HFFc6 (cell line): ENCODE measurements at regions not wholly inside any gene's neighbourhood (a gene's known extent, or its start where the extent isn't known, plus 50 kb on each side); places are given as distances from the start of the nearest gene placed in this dataset.

ENCODE experiments used
- DNase-seq: peaks from one replicate; pipeline ENCODE4 v3.0.0-alpha.2; 2018
- H3K27ac Mint-ChIP-seq: 2 replicates; pipeline ENCODE4 v1.8.0; 2020; ENCODE audit warnings: mild to moderate bottlenecking, mixed read lengths
- H3K27me3 Mint-ChIP-seq: 2 replicates; pipeline ENCODE4 v1.8.0; 2021; ENCODE audit warnings: mild to moderate bottlenecking, moderate library complexity, mixed read lengths; ENCODE audit not compliant: insufficient read depth
- H3K36me3 Mint-ChIP-seq: 2 replicates; pipeline ENCODE4 v1.8.0; 2021; ENCODE audit warnings: low read depth, mixed read lengths
- H3K4me1 Mint-ChIP-seq: 2 replicates; pipeline ENCODE4 v1.8.0; 2020; ENCODE audit warnings: low read depth, mixed read lengths
- H3K4me3 Mint-ChIP-seq: 2 replicates; pipeline ENCODE4 v1.8.0; 2020; ENCODE audit warnings: mild to moderate bottlenecking, moderate library complexity, mixed read lengths
- H3K9me3 Mint-ChIP-seq: 2 replicates; pipeline ENCODE4 v1.8.0; 2020; ENCODE audit warnings: mild to moderate bottlenecking, mixed read lengths
- CTCF ChIP-seq: fragments of 200-600 bp; sonication (generic); IDR thresholded peaks from 2 replicates; pipeline ENCODE4 v1.5.0; 2021; ENCODE audit warnings: antibody characterized with exemption, mild to moderate bottlenecking

- H3K4me1 Mint-ChIP-seq = no peaks in the 10 kb centered on the region
- no peak for DNase-seq
- H3K36me3 Mint-ChIP-seq = no peaks in the 10 kb centered on the region
- H3K27me3 Mint-ChIP-seq = peaks cover 3% of the 10 kb centered on the region; the same call in 1 of the 2 replicates
- no peaks in the 10 kb centered on the region for H3K9me3 Mint-ChIP-seq
- no peak overlapping the region for H3K27ac Mint-ChIP-seq
- H3K4me3 Mint-ChIP-seq = no peak overlapping the region
- no peak for TF ChIP-seq CTCF
Observed at GRCh38 chr5:39740404-39740803, 315.6 kb upstream of the DAB2 start.

GRCh38 chr5:39732166-39732565 is 307.4 kb upstream of the DAB2 start:
- no peak for DNase-seq
- Mint-ChIP-seq H3K4me3 (no peak overlapping the region), H3K27ac (no peak overlapping the region), H3K4me1 (no peaks in the 10 kb centered on the region), H3K9me3 (no peaks in the 10 kb centered on the region), H3K36me3 (no peaks in the 10 kb centered on the region), H3K27me3 (peaks cover 10% of the 10 kb centered on the region; the same call in 1 of the 2 replicates)
- no peak for TF ChIP-seq CTCF

- no peaks in the 10 kb centered on the region for H3K4me1 Mint-ChIP-seq
- H3K27me3 Mint-ChIP-seq = peaks cover 10% of the 10 kb centered on the region; the same call in 1 of the 2 replicates
- DNase-seq = no peak
- H3K36me3 Mint-ChIP-seq = no peaks in the 10 kb centered on the region
- no peak overlapping the region for H3K4me3 Mint-ChIP-seq
- H3K27ac Mint-ChIP-seq = no peak overlapping the region
- TF ChIP-seq CTCF = no peak
- no peaks in the 10 kb centered on the region for H3K9me3 Mint-ChIP-seq
Observed at GRCh38 chr5:39730699-39731098, 305.9 kb upstream of the DAB2 start.

DNA sequence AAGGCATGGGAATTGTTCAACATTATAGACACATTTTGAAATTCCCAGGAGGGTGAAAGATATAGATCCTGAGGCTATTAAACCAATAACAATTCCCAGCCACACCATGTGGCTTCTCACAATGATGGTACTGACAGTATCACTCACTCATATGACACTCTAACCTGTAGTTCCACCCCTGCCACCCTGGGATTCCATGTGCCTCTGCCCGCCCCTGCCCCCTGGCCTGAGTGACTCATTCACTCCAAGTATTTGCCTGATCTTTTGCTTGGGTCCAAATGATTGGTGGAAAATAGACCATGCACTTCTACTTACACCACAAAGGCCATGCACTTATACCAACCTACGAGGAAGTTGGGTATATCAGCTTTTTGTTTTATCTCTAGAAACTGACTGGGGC is 305.2 kb upstream of the DAB2 start:
- no peak for DNase-seq
- no peaks in the 10 kb centered on the region for H3K36me3 Mint-ChIP-seq
- peaks cover 5% of the 10 kb centered on the region; the same call in 1 of the 2 replicates for H3K27me3 Mint-ChIP-seq
- H3K4me1 Mint-ChIP-seq = no peaks in the 10 kb centered on the region
- no peak for TF ChIP-seq CTCF
- H3K4me3 Mint-ChIP-seq = no peak overlapping the region
- no peak overlapping the region for H3K27ac Mint-ChIP-seq
- no peaks in the 10 kb centered on the region for H3K9me3 Mint-ChIP-seq

DNA sequence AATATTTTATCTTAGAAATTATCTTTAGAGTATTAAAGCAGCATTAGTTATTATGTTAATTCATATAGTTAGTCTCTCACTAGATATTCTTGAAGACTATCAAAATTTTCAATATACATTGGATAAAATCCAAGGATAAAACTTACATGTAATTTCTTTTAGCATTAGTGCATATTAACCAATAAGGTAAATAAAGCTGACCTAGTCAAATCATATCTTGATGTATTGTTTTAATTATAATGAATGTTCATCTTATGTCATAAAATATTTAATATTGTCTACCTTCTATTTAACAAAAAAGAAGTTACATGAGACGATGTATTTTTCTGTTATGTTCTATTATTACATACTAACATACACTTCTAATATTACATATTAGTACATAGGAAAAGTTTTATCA is 301.7 kb upstream of the DAB2 start:
- no peak for TF ChIP-seq CTCF
- DNase-seq = no peak
- Mint-ChIP-seq H3K9me3 (no peaks in the 10 kb centered on the region), H3K27ac (no peak overlapping the region), H3K4me1 (no peaks in the 10 kb centered on the region), H3K36me3 (no peaks in the 10 kb centered on the region), H3K4me3 (no peak overlapping the region), H3K27me3 (peaks cover 3% of the 10 kb centered on the region; the same call in 1 of the 2 replicates)

DNA sequence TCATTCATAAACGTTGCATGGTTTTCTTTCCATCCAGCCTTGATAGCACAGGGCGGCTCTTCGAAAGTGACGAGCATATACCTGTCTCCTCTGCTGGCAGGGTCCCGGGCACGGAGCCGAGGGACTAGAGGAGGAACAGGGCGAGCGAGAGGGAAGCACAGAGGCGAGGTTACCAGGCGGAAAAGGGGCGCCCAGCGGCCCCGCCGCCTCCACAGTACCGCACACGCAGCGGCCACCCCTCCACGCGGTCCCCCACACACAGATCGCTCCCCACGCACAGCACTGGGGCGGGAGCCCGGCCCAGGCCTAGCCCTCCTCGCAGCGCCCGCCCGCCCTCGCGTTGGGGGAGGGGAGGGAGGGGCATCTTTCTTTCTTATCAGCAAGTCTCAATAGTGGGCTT is 296.6 kb upstream of the DAB2 start:
- Mint-ChIP-seq H3K27ac (no peak overlapping the region), H3K36me3 (no peaks in the 10 kb centered on the region), H3K4me3 (no peak overlapping the region), H3K27me3 (no peaks in the 10 kb centered on the region; the same call in 1 of the 2 replicates), H3K9me3 (no peaks in the 10 kb centered on the region), H3K4me1 (peaks cover 29% of the 10 kb centered on the region)
- TF ChIP-seq CTCF = no peak
- no peak for DNase-seq
